ENCODE measurements at regions not wholly inside any gene's neighbourhood (a gene's known extent, or its start where the extent isn't known, plus 50 kb on each side); places are given as distances from the start of the nearest gene placed in this dataset.

DNA sequence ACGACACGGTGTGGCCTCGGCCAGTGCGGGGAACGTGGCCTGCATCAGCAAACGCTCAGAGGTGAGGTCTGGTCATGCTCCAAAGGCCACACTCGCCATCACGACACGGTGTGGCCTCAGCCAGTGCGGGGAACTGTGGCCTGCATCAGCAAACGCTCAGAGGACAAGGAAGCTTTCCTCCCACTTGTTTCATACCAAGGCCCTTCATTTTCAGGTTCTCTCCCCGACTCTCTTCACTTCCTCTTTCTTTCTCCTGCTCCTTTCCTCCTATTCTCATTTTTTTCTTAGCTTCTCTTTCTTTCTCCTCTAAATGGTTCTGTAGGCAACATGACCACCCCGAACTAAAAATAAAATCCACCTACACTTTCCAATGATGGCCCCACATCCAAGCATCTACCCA lies 384.4 kb upstream of the SHH start:
- no peak overlapping the region for H3K4me3 ChIP-seq (ENCODE audit: low read length)
- H3K4me1 ChIP-seq (ENCODE audit: control insufficient read depth, insufficient read depth, low read length) = no peaks in the 10 kb centered on the region
- intact Hi-C loops (cut with DNase I) = no loop called here
- ATAC-seq = no peak
- H3K9me3 ChIP-seq (ENCODE audit: control insufficient read depth, low read length) = no peaks in the 10 kb centered on the region
- no peak overlapping the region for H3K27ac ChIP-seq (ENCODE audit: low read length)
- H3K27me3 ChIP-seq (ENCODE audit: control insufficient read depth, insufficient read depth) = no peaks in the 10 kb centered on the region
- WGBS = 81% methylated on average over 13 of the region's 13 CpGs
- DNase-seq = no peak

- Histone ChIP-seq H3K4me1 (ENCODE audit: control insufficient read depth, insufficient read depth, low read length) (no peaks in the 10 kb centered on the region), H3K4me3 (ENCODE audit: low read length) (no peak overlapping the region), H3K27me3 (ENCODE audit: control insufficient read depth, insufficient read depth) (no peaks in the 10 kb centered on the region), H3K27ac (ENCODE audit: low read length) (no peak overlapping the region), H3K9me3 (ENCODE audit: control insufficient read depth, low read length) (no peaks in the 10 kb centered on the region)
- ATAC-seq (no peak), DNase-seq (no peak)
- intact Hi-C loops (cut with DNase I) = no loop called here
- 58% methylated on average over 4 of the region's 4 CpGs for WGBS
Measured at GRCh38 chr7:156195276-156195675, 383.0 kb upstream of the SHH start.

DNA sequence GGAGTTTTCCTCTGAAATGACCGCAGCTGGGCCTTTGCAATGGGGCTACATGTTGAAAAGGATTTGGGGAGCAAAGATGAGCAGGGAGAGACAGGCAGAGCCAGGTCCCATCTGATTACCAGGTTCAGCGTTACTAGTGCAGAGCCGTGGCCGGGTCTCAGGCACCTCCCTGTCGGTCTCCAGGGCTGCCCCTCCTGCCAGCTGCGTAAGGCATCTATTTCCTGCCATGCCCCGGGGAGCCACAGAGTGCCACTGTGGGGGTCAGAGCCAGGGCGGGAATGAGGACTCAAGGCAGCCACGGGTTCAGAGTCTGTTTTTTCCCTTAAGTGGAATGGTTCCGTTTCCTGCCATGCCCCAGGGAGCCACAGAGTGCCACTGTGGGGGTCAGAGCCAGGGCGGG lies 382.6 kb upstream of the SHH start:
- ATAC-seq = no peak
- intact Hi-C loops (cut with DNase I) = no loop called here
- H3K27me3 ChIP-seq (ENCODE audit: control insufficient read depth, insufficient read depth) = no peaks in the 10 kb centered on the region

GRCh38 chr7:156192921-156193320 lies 380.7 kb upstream of the SHH start:
- Histone ChIP-seq H3K4me1 (ENCODE audit: control insufficient read depth, insufficient read depth, low read length) (no peaks in the 10 kb centered on the region), H3K4me3 (ENCODE audit: low read length) (no peak overlapping the region), H3K27ac (ENCODE audit: low read length) (no peak overlapping the region), H3K9me3 (ENCODE audit: control insufficient read depth, low read length) (no peaks in the 10 kb centered on the region), H3K27me3 (ENCODE audit: control insufficient read depth, insufficient read depth) (no peaks in the 10 kb centered on the region)
- WGBS = 70% methylated on average over 4 of the region's 4 CpGs
- ATAC-seq (no peak), DNase-seq (no peak)
- intact Hi-C loops (cut with DNase I) = no loop called here

More for the DNA sequence above, 382.6 kb upstream of the SHH start:
- WGBS = 52% methylated on average over 11 of the region's 11 CpGs
- DNase-seq = no peak
- no peaks in the 10 kb centered on the region for H3K4me1 ChIP-seq (ENCODE audit: control insufficient read depth, insufficient read depth, low read length)
- H3K27ac ChIP-seq (ENCODE audit: low read length) = no peak overlapping the region
- H3K4me3 ChIP-seq (ENCODE audit: low read length) = no peak overlapping the region
- no peaks in the 10 kb centered on the region for H3K9me3 ChIP-seq (ENCODE audit: control insufficient read depth, low read length)

GRCh38 chr7:156191090-156191489 lies 378.8 kb upstream of the SHH start:
- no peaks in the 10 kb centered on the region for H3K4me1 ChIP-seq (ENCODE audit: control insufficient read depth, insufficient read depth, low read length)
- WGBS = 94% methylated on average over 4 of the region's 4 CpGs
- H3K27me3 ChIP-seq (ENCODE audit: control insufficient read depth, insufficient read depth) = no peaks in the 10 kb centered on the region
- ATAC-seq (no peak), DNase-seq (no peak)
- intact Hi-C loops (cut with DNase I) = no loop called here
- no peak overlapping the region for H3K4me3 ChIP-seq (ENCODE audit: low read length)
- H3K27ac ChIP-seq (ENCODE audit: low read length) = no peak overlapping the region
- no peaks in the 10 kb centered on the region for H3K9me3 ChIP-seq (ENCODE audit: control insufficient read depth, low read length)

GRCh38 chr7:156185076-156185475 lies 372.8 kb upstream of the SHH start:
- ATAC-seq (no peak), DNase-seq (no peak)
- 94% methylated on average over 2 of the region's 2 CpGs for WGBS
- Histone ChIP-seq H3K9me3 (ENCODE audit: control insufficient read depth, low read length) (no peaks in the 10 kb centered on the region), H3K27me3 (ENCODE audit: control insufficient read depth, insufficient read depth) (peaks cover 3% of the 10 kb centered on the region), H3K27ac (ENCODE audit: low read length) (no peak overlapping the region), H3K4me1 (ENCODE audit: control insufficient read depth, insufficient read depth, low read length) (no peaks in the 10 kb centered on the region), H3K4me3 (ENCODE audit: low read length) (no peak overlapping the region)
- intact Hi-C loops (cut with DNase I) = no loop called here

DNA sequence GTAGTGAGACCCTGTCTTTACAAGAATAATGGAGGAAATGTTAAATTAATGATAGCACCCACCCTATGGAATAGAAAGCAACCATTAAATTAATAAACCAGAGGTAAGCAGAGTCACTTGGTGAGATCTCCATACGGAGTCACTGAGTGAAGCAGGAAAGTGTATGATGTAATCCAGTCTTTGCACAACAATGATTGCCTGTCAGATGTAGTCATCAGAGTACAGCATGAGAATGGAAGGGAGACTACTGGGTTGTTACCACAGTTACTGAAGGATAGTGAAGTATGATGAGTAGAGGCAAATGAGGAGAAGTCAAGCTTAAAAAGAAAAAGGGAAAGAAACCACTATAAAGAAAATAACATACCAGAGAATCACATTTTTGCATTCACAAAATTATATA lies 371.9 kb upstream of the SHH start:
- ATAC-seq (no peak), DNase-seq (no peak)
- no peaks in the 10 kb centered on the region for H3K9me3 ChIP-seq (ENCODE audit: control insufficient read depth, low read length)
- 58% methylated on average over 1 of the region's 1 CpG for WGBS
- no peak overlapping the region for H3K27ac ChIP-seq (ENCODE audit: low read length)
- no peak overlapping the region for H3K4me3 ChIP-seq (ENCODE audit: low read length)
- H3K4me1 ChIP-seq (ENCODE audit: control insufficient read depth, insufficient read depth, low read length) = no peaks in the 10 kb centered on the region
- H3K27me3 ChIP-seq (ENCODE audit: control insufficient read depth, insufficient read depth) = peaks cover 3% of the 10 kb centered on the region
- intact Hi-C loops (cut with DNase I) = no loop called here

GRCh38 chr7:156180451-156181229 lies 368.4 kb upstream of the SHH start:
- Histone ChIP-seq H3K4me3 (ENCODE audit: low read length) (no peak overlapping the region), H3K27me3 (ENCODE audit: control insufficient read depth, insufficient read depth) (peaks cover 3% of the 10 kb centered on the region), H3K9me3 (ENCODE audit: control insufficient read depth, low read length) (no peaks in the 10 kb centered on the region), H3K4me1 (ENCODE audit: control insufficient read depth, insufficient read depth, low read length) (no peaks in the 10 kb centered on the region), H3K27ac (ENCODE audit: low read length) (no peak overlapping the region)
- DNase-seq (no peak), ATAC-seq (no peak)
- intact Hi-C loops (cut with DNase I) = no loop called here
- WGBS = 79% methylated on average over 13 of the region's 13 CpGs

GRCh38 chr7:156179872-156180390 lies 367.7 kb upstream of the SHH start:
- intact Hi-C loops (cut with DNase I) = no loop called here
- peaks cover 3% of the 10 kb centered on the region for H3K27me3 ChIP-seq (ENCODE audit: control insufficient read depth, insufficient read depth)

DNA sequence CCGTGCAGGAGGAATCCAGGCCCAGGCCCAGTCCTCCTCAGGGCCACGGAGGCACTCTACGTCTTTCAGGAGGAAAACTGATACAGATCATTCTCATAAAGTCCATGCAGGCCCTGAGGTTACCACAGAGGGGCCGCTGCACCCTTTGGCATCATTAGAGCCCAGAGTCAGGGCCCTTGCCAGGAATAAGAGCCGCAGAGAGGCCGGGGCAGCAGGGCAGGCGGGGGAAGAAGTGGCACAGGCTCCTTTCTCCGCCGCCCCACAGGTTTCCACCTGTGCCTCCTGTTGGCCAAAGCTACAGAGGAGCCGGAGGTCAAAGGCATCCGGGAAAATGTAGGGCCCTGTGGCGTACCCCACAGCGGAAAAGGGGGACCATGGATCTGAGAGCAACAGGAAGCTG lies 366.6 kb upstream of the SHH start:
- ATAC-seq (no peak), DNase-seq (no peak)

More at GRCh38 chr7:156179872-156180390, 367.7 kb upstream of the SHH start:
- no peaks in the 10 kb centered on the region for H3K4me1 ChIP-seq (ENCODE audit: control insufficient read depth, insufficient read depth, low read length)
- H3K9me3 ChIP-seq (ENCODE audit: control insufficient read depth, low read length) = no peaks in the 10 kb centered on the region
- no peak overlapping the region for H3K27ac ChIP-seq (ENCODE audit: low read length)
- WGBS = 69% methylated on average over 13 of the region's 13 CpGs
- no peak for DNase-seq
- H3K4me3 ChIP-seq (ENCODE audit: low read length) = no peak overlapping the region
- no peak for ATAC-seq

GRCh38 chr7:156178214-156178613 lies 366.0 kb upstream of the SHH start:
- ATAC-seq (no peak), DNase-seq (no peak)
- peaks cover 3% of the 10 kb centered on the region for H3K27me3 ChIP-seq (ENCODE audit: control insufficient read depth, insufficient read depth)
- intact Hi-C loops (cut with DNase I) = no loop called here
- no peaks in the 10 kb centered on the region for H3K9me3 ChIP-seq (ENCODE audit: control insufficient read depth, low read length)
- no peak overlapping the region for H3K27ac ChIP-seq (ENCODE audit: low read length)
- no peaks in the 10 kb centered on the region for H3K4me1 ChIP-seq (ENCODE audit: control insufficient read depth, insufficient read depth, low read length)
- WGBS = 52% methylated on average over 15 of the region's 15 CpGs
- no peak overlapping the region for H3K4me3 ChIP-seq (ENCODE audit: low read length)

More for the DNA sequence above, 366.6 kb upstream of the SHH start:
- intact Hi-C loops (cut with DNase I) = no loop called here
- no peaks in the 10 kb centered on the region for H3K9me3 ChIP-seq (ENCODE audit: control insufficient read depth, low read length)
- H3K27me3 ChIP-seq (ENCODE audit: control insufficient read depth, insufficient read depth) = peaks cover 3% of the 10 kb centered on the region
- no peak overlapping the region for H3K4me3 ChIP-seq (ENCODE audit: low read length)
- 84% methylated on average over 13 of the region's 13 CpGs for WGBS
- no peak overlapping the region for H3K27ac ChIP-seq (ENCODE audit: low read length)
- H3K4me1 ChIP-seq (ENCODE audit: control insufficient read depth, insufficient read depth, low read length) = no peaks in the 10 kb centered on the region
